ENCODE measurements at regions not wholly inside any gene's neighbourhood (a gene's known extent, or its start where the extent isn't known, plus 50 kb on each side); places are given as distances from the start of the nearest gene placed in this dataset.
A peak's percentile ranks its signal among the peaks of the same experiment; 100 is the strongest.

DNA sequence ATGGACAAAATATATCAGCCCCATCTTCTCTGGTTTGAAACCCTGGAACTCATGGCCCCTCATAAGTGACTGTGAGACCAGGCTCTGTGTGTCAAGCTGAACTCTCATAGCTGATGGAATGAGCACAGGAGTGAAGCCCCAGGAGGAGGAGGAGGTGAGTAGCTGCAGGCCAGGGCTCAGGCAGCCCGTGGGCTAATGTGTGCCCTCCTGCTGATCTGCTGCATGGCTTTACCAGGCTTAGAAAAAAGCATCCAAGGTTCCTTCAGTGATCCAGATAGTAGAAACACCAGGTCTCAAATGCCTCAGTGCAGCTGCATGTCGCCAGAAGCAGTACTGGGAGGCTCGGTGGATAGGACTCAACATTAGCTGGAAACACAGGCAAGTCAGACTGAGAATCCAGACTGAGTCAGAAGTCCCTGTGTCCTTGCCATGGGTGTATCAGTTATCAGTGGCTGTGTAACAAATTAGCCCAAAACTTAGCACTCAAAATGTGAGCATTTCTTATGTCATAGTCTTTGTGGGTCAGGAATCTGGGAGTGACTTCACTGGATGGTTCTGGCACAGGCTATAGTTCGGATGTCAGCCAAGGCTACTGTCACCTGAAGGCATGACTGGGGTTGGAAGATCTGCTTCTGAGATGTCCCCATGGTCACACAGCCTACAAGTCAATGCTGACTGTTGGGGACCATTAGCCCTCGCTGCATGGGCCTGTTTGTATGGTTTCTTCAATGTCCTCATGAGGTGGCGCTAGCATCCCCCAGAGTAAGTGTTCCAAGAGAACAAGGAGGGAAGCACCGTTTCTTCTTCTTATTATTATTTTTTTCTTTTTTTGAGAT lies 255.4 kb upstream of the IRF2BP2 start:
- no TSS peak for BruUV-seq (replicated peaks)
- intact Hi-C loops (cut with micrococcal nuclease): loop anchor here (1.0 to 10.0 kb wide), 4 partner anchors 141 to 371 kb away; no protein-coding TSS in a partner anchor
- TF ChIP-seq, protein P1, sequence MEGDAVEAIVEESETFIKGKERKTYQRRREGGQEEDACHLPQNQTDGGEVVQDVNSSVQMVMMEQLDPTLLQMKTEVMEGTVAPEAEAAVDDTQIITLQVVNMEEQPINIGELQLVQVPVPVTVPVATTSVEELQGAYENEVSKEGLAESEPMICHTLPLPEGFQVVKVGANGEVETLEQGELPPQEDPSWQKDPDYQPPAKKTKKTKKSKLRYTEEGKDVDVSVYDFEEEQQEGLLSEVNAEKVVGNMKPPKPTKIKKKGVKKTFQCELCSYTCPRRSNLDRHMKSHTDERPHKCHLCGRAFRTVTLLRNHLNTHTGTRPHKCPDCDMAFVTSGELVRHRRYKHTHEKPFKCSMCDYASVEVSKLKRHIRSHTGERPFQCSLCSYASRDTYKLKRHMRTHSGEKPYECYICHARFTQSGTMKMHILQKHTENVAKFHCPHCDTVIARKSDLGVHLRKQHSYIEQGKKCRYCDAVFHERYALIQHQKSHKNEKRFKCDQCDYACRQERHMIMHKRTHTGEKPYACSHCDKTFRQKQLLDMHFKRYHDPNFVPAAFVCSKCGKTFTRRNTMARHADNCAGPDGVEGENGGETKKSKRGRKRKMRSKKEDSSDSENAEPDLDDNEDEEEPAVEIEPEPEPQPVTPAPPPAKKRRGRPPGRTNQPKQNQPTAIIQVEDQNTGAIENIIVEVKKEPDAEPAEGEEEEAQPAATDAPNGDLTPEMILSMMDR (IDR thresholded peaks at IDR 0.05; ENCODE audit: unreplicated experiment): no peak
- H3K27ac Mint-ChIP-seq (ENCODE audit: low read depth, unreplicated experiment): peak overlapping the region; percentile 82
- ChIA-PET POLR2A (interaction anchor here (0.6 to 1.0 kb wide), 4 partner anchors 15 to 207 kb away, joined by 3 to 4 read pairs (median 3); no protein-coding TSS in a partner anchor), CTCF (interaction anchor here (0.8 to 1.1 kb wide), 2 partner anchors 209 to 217 kb away, joined by 3 to 4 read pairs; no protein-coding TSS in a partner anchor)
- H3K4me3 Mint-ChIP-seq (ENCODE audit: unreplicated experiment): peak overlapping the region; percentile 3
- DNase-seq (ENCODE audit: unreplicated experiment): no peak
- H3K9me3 Mint-ChIP-seq (ENCODE audit: unreplicated experiment): no peaks in the 10 kb centered on the region
- peaks cover 42% of the 10 kb centered on the region for H3K4me1 Mint-ChIP-seq (ENCODE audit: insufficient read depth, unreplicated experiment)
- peaks cover 4% of the 10 kb centered on the region for H3K36me3 Mint-ChIP-seq (ENCODE audit: insufficient read depth, unreplicated experiment)
- no peaks in the 10 kb centered on the region for H3K27me3 Mint-ChIP-seq (ENCODE audit: insufficient read depth, unreplicated experiment)

DNA sequence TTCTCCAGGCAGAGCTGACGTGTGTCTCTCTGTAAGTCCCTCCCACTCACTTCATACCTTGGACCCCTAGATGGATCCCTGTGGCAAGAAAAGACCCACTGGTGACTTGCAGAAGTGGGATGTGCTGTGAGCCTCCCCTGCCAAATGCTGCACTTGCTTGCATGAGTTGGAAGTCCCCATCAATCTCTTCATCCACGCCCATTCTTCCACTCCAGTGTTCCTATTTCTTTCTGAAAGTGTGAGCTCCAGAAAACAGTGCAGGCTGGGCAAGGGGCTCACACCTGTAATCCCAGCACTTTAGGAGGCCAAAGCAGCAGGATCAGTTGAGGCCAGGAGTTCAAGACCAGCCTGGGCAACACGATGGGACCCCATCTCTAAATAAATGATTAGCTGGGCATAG lies 254.1 kb upstream of the IRF2BP2 start:
- DNase-seq (ENCODE audit: unreplicated experiment): no peak
- H3K4me1 Mint-ChIP-seq (ENCODE audit: insufficient read depth, unreplicated experiment): peaks cover 42% of the 10 kb centered on the region
- TF ChIP-seq, protein P1 (IDR thresholded peaks at IDR 0.05; ENCODE audit: unreplicated experiment): no peak
- H3K36me3 Mint-ChIP-seq (ENCODE audit: insufficient read depth, unreplicated experiment): peaks cover 4% of the 10 kb centered on the region
- H3K4me3 Mint-ChIP-seq (ENCODE audit: unreplicated experiment): no peak overlapping the region
- CTCF ChIA-PET: interaction anchor here (0.5 to 1.1 kb wide), 3 partner anchors 55 to 210 kb away, joined by 3 read pairs; no protein-coding TSS in a partner anchor
- H3K27me3 Mint-ChIP-seq (ENCODE audit: insufficient read depth, unreplicated experiment): no peaks in the 10 kb centered on the region
- intact Hi-C loops (cut with micrococcal nuclease): loop anchor here (10.0 kb wide), 1 partner anchor 369 kb away; no protein-coding TSS in a partner anchor
- POLR2A ChIA-PET: interaction anchor here (0.9 kb wide), 1 partner anchor 23 kb away, joined by 3 read pairs; no protein-coding TSS in a partner anchor
- H3K27ac Mint-ChIP-seq (ENCODE audit: low read depth, unreplicated experiment): no peak overlapping the region
- no peaks in the 10 kb centered on the region for H3K9me3 Mint-ChIP-seq (ENCODE audit: unreplicated experiment)
- BruUV-seq (replicated peaks): no TSS peak

DNA sequence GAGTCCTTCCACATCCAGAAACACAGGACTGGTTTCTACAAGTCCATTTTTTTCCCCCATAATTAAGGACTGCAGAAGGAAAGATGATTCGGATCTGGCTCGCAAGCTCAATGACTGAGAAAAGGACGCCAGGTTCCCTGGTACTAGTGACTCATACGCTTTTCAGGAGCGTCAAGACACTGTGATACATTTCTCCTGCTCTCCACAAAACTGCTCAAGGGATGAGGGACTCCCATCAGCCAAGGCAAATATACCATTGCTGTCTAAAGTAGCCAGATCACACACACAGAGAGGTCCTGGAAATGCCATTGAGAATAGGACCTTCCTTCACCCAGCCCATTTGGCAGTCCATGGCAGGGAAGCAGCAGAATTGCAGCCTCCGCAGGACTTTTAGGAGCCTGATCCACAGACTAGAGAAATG lies 253.6 kb upstream of the IRF2BP2 start:
- H3K9me3 Mint-ChIP-seq (ENCODE audit: unreplicated experiment): no peaks in the 10 kb centered on the region
- TF ChIP-seq, protein P1 (IDR thresholded peaks at IDR 0.05; ENCODE audit: unreplicated experiment): no peak
- no peak overlapping the region for H3K4me3 Mint-ChIP-seq (ENCODE audit: unreplicated experiment)
- intact Hi-C loops (cut with micrococcal nuclease): loop anchor here (10.0 kb wide), 1 partner anchor 369 kb away; no protein-coding TSS in a partner anchor
- no peak overlapping the region for H3K27ac Mint-ChIP-seq (ENCODE audit: low read depth, unreplicated experiment)
- ChIA-PET CTCF (interaction anchor here (1.2 kb wide), 1 partner anchor 281 kb away, joined by 5 read pairs; no protein-coding TSS in a partner anchor), POLR2A (interaction anchor here (1.5 kb wide), 1 partner anchor 13 kb away, joined by 4 read pairs; no protein-coding TSS in a partner anchor)
- BruUV-seq (replicated peaks): no TSS peak
- no peaks in the 10 kb centered on the region for H3K27me3 Mint-ChIP-seq (ENCODE audit: insufficient read depth, unreplicated experiment)
- H3K4me1 Mint-ChIP-seq (ENCODE audit: insufficient read depth, unreplicated experiment): peaks cover 42% of the 10 kb centered on the region
- DNase-seq (ENCODE audit: unreplicated experiment): peak; percentile 77
- H3K36me3 Mint-ChIP-seq (ENCODE audit: insufficient read depth, unreplicated experiment): peaks cover 4% of the 10 kb centered on the region

DNA sequence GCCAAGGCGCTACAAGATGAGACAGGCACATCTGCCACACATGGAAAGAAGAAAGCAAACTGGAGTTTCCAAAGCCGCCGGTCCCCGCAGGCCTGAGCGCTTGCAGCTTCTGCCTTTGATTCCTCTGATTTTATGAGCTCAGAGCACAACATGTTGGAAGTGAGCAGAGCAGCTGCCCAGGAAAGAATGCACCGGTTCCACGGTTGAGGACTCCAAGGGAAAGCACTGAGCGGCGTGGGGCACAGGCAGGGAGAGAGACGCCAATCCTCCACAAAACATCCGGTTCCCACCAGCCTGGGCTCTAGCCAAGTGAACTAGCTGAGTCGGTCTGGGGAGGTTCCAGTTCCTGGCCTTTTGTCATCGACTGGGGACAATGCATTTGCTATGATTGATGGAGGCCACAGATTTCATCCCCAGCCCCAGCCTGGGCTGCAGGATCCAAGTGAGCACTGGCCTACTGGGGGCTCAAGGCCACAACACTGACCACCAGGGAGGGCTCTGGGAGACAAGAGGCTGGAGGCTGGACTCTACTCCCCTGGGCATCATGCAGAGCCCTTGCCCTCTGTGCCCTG lies 253.1 kb upstream of the IRF2BP2 start:
- CTCF ChIA-PET: interaction anchor here (0.6 to 1.2 kb wide), 3 partner anchors 171 to 280 kb away, joined by 3 to 5 read pairs (median 3); no protein-coding TSS in a partner anchor
- no TSS peak for BruUV-seq (replicated peaks)
- Mint-ChIP-seq H3K4me1 (ENCODE audit: insufficient read depth, unreplicated experiment) (peaks cover 42% of the 10 kb centered on the region), H3K4me3 (ENCODE audit: unreplicated experiment) (no peak overlapping the region), H3K9me3 (ENCODE audit: unreplicated experiment) (no peaks in the 10 kb centered on the region), H3K27me3 (ENCODE audit: insufficient read depth, unreplicated experiment) (no peaks in the 10 kb centered on the region), H3K36me3 (ENCODE audit: insufficient read depth, unreplicated experiment) (peaks cover 4% of the 10 kb centered on the region), H3K27ac (ENCODE audit: low read depth, unreplicated experiment) (no peak overlapping the region)
- TF ChIP-seq, protein P1 (IDR thresholded peaks at IDR 0.05; ENCODE audit: unreplicated experiment): no peak
- POLR2A ChIA-PET: interaction anchor here (1.1 to 1.5 kb wide), 2 partner anchors 12 to 91 kb away, joined by 4 read pairs; no protein-coding TSS in a partner anchor
- intact Hi-C loops (cut with micrococcal nuclease): loop anchor here (10.0 kb wide), 1 partner anchor 368 kb away; no protein-coding TSS in a partner anchor
- peak; percentile 40 for DNase-seq (ENCODE audit: unreplicated experiment)
